Panc1 (cell line): ENCODE measurements at regions not wholly inside any gene's neighbourhood (a gene's known extent, or its start where the extent isn't known, plus 50 kb on each side); places are given as distances from the start of the nearest gene placed in this dataset.

Experiments used
- ATAC-seq: fragments of 200-7000 bp; cut with Tn5 transposase; 2 replicates; pipeline ENCODE4 v1.9.1; 2020; ENCODE audit warnings: mild to moderate bottlenecking, moderate library complexity
- BruUV-seq: library from RNA; stranded (reverse); fragments of 400-500 nt; replicated peaks from 2 replicates; lab custom pipeline; 2021; lab: Mats Ljungman, UMichigan
- CTCF ChIA-PET: fragments of 300-600 bp; sonication (Branson Sonifier 250); formaldehyde crosslinking; loops from one replicate; lab custom pipeline; 2022; ENCODE audit warnings: antibody characterized with exemption; lab: Charles Lee
- POLR2A ChIA-PET: fragments of 300-600 bp; sonication (Branson Sonifier 250); formaldehyde crosslinking; loops from one replicate; lab custom pipeline; 2022; ENCODE audit warnings: antibody characterized with exemption; lab: Charles Lee
- DNase-seq: peaks from one replicate; pipeline ENCODE4 v3.0.0-alpha.2; 2010; ENCODE audit warnings: low read depth, low spot score
- H3K27ac ChIP-seq: 2 replicates; pipeline ENCODE4 v1.5.1; 2011; ENCODE audit warnings: mild to moderate bottlenecking, low read length, inconsistent platforms
- H3K27me3 ChIP-seq: fragments of 200-500 bp; sonication (Bioruptor generic); 2 replicates; pipeline ENCODE4 v1.6.0; 2014; ENCODE audit warnings: low read length, inconsistent platforms; ENCODE audit not compliant: control insufficient read depth, insufficient read depth
- H3K36me3 ChIP-seq: fragments of 200-500 bp; sonication (Bioruptor generic); 2 replicates; pipeline ENCODE4 v1.5.1; 2014; ENCODE audit warnings: inconsistent platforms, mild to moderate bottlenecking, low read length, moderate library complexity; ENCODE audit not compliant: control insufficient read depth, insufficient read depth
- H3K4me1 ChIP-seq: 2 replicates; pipeline ENCODE4 v1.5.1; 2011; ENCODE audit warnings: inconsistent platforms, mild to moderate bottlenecking, low read length, moderate library complexity; ENCODE audit not compliant: control insufficient read depth, insufficient read depth
- H3K4me3 ChIP-seq, 2 experiments: 2 replicates each; pipeline ENCODE4 v1.5.1; 2011 to 2012; ENCODE audit warnings: low read depth in 2 of 2, low read length in 2 of 2, mild to moderate bottlenecking in 2 of 2, inconsistent platforms in 1 of 2, moderate library complexity in 1 of 2
- H3K9me3 ChIP-seq: fragments of 200-500 bp; sonication (Bioruptor generic); 2 replicates; pipeline ENCODE4 v1.5.1; 2014; ENCODE audit warnings: low read depth, mild to moderate bottlenecking, inconsistent platforms, low read length, moderate library complexity; ENCODE audit not compliant: control insufficient read depth, insufficient read depth
- POLR2AphosphoS5 ChIP-seq: IDR thresholded peaks from 2 replicates; pipeline ENCODE4 v1.6.1; 2012; ENCODE audit warnings: mild to moderate bottlenecking, low read depth, low read length, moderate library complexity
- SIN3A ChIP-seq: IDR thresholded peaks from 2 replicates; pipeline ENCODE4 v1.6.1; 2012; ENCODE audit warnings: low read depth, mild to moderate bottlenecking, low read length, moderate library complexity, borderline replicate concordance; ENCODE audit not compliant: insufficient read depth
- TCF7L2 ChIP-seq: IDR thresholded peaks from 2 replicates; pipeline ENCODE4 v1.6.1; 2011; ENCODE audit warnings: mild to moderate bottlenecking, low read depth, low read length, inconsistent platforms
- in situ Hi-C: cut with HindIII; loops from 2 replicates; pipeline ENCODE4 v1.10.0; 2016; ENCODE audit warnings: low sequenced_read_pairs, low pct_unique_long_range_greater_than_20kb
- intact Hi-C: fragments of 100-400 bp; cut with micrococcal nuclease; formaldehyde crosslinking; loops from one replicate; pipeline ENCODE4 v1.10.0; 2022; ENCODE audit not compliant: unreplicated experiment
- TF ChIP-seq, protein P1 (sequence below), 2 experiments: IDR thresholded peaks; 2 replicates each; pipeline ENCODE4 v1.6.1; 2011 to 2012; ENCODE audit warnings: low read depth in 2 of 2, control low read depth in 1 of 2, low read length in 1 of 2, mild to moderate bottlenecking in 1 of 2, moderate library complexity in 1 of 2; ENCODE audit not compliant: insufficient read depth in 1 of 2
- TF ChIP-seq, protein P2 (sequence below): fragments of 450-650 bp; IDR thresholded peaks from 2 replicates; pipeline ENCODE4 v1.5.1; 2017; ENCODE audit warnings: mild to moderate bottlenecking

DNA sequence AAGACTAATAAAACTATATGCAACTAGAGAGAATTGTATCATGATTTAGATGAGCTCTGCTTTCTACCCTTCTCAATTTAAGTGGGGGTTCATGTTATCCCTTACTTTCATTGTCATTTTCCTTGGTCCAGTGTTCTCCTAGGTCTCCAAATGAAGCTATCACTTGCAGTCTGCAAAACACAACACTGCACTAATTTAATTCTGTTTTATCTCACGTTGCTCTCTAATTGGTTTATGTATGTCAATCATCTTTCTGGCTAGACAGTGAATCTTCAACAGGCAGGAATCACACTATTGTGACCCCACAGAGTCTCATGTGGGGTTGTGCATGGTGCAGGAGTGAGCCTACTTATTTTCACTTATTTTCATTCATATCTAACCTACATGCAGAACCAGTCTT, 348.3 kb upstream of the SYT4 start:
- no peak for DNase-seq
- TF ChIP-seq TCF7L2, result no peak
- TF ChIP-seq, protein P1, sequence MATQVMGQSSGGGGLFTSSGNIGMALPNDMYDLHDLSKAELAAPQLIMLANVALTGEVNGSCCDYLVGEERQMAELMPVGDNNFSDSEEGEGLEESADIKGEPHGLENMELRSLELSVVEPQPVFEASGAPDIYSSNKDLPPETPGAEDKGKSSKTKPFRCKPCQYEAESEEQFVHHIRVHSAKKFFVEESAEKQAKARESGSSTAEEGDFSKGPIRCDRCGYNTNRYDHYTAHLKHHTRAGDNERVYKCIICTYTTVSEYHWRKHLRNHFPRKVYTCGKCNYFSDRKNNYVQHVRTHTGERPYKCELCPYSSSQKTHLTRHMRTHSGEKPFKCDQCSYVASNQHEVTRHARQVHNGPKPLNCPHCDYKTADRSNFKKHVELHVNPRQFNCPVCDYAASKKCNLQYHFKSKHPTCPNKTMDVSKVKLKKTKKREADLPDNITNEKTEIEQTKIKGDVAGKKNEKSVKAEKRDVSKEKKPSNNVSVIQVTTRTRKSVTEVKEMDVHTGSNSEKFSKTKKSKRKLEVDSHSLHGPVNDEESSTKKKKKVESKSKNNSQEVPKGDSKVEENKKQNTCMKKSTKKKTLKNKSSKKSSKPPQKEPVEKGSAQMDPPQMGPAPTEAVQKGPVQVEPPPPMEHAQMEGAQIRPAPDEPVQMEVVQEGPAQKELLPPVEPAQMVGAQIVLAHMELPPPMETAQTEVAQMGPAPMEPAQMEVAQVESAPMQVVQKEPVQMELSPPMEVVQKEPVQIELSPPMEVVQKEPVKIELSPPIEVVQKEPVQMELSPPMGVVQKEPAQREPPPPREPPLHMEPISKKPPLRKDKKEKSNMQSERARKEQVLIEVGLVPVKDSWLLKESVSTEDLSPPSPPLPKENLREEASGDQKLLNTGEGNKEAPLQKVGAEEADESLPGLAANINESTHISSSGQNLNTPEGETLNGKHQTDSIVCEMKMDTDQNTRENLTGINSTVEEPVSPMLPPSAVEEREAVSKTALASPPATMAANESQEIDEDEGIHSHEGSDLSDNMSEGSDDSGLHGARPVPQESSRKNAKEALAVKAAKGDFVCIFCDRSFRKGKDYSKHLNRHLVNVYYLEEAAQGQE (IDR thresholded peaks at IDR 0.05; ENCODE audit: insufficient read depth in 1 of 2, low read depth in 2 of 2, low read length in 1 of 2), result no peak
- TF ChIP-seq, protein P2, sequence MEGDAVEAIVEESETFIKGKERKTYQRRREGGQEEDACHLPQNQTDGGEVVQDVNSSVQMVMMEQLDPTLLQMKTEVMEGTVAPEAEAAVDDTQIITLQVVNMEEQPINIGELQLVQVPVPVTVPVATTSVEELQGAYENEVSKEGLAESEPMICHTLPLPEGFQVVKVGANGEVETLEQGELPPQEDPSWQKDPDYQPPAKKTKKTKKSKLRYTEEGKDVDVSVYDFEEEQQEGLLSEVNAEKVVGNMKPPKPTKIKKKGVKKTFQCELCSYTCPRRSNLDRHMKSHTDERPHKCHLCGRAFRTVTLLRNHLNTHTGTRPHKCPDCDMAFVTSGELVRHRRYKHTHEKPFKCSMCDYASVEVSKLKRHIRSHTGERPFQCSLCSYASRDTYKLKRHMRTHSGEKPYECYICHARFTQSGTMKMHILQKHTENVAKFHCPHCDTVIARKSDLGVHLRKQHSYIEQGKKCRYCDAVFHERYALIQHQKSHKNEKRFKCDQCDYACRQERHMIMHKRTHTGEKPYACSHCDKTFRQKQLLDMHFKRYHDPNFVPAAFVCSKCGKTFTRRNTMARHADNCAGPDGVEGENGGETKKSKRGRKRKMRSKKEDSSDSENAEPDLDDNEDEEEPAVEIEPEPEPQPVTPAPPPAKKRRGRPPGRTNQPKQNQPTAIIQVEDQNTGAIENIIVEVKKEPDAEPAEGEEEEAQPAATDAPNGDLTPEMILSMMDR, result no peak
- TF ChIP-seq SIN3A, result no peak
- no peak for TF ChIP-seq POLR2AphosphoS5
- no peak for ATAC-seq
- CTCF ChIA-PET, result no interaction called here
- intact Hi-C loops, result loop anchor here (10.0 kb wide), 1 partner anchor 1589 kb away; no protein-coding TSS in a partner anchor
- Histone ChIP-seq H3K36me3 (no peaks in the 10 kb centered on the region), H3K4me3 (no peak overlapping the region), H3K4me1 (no peaks in the 10 kb centered on the region), H3K9me3 (no peaks in the 10 kb centered on the region), H3K27me3 (no peaks in the 10 kb centered on the region), H3K27ac (no peak overlapping the region)
- POLR2A ChIA-PET, result no interaction called here
- no TSS peak for BruUV-seq
- in situ Hi-C loops, result no loop called here

DNA sequence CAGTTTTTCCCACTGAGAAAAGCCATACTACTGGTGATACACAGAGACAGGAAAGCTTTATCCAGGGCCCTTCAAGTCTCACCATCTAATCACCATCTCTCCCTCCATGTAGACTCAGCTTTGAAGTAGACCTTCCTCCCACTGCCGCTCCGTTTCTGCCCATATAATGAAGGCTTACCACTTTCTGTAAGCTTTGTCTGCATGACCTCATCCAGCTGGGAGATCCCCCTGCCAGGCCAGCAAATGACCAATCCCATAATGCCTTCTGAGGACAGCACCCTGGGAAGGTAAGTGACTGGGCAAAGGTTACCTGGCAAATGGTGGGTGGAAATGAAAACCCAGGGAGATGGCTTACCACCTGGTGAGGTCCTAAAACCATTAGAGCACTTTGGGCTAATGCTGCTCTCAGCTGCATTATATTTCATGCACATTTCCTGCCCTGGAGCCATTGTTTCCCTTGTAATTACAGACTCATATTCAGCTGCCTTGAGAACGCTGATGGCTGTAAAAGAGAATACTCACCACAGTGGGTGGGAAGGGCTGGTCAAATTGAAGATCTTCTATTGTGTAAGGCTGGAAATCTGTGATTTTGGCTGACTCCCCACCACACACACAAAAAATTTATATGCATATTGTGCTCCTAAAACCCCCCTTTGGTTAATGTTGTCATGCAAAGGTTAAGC, 350.7 kb upstream of the SYT4 start:
- no TSS peak for BruUV-seq
- no peak overlapping the region for H3K4me3 ChIP-seq
- H3K27me3 ChIP-seq, result no peaks in the 10 kb centered on the region
- POLR2A ChIA-PET, result no interaction called here
- no peaks in the 10 kb centered on the region for H3K9me3 ChIP-seq
- H3K27ac ChIP-seq, result no peak overlapping the region
- TF ChIP-seq, protein P2, result no peak
- TF ChIP-seq SIN3A (no peak), TCF7L2 (no peak), POLR2AphosphoS5 (no peak)
- TF ChIP-seq, protein P1 (IDR thresholded peaks at IDR 0.05; ENCODE audit: insufficient read depth in 1 of 2, low read depth in 2 of 2, low read length in 1 of 2), result no peak
- H3K4me1 ChIP-seq, result no peaks in the 10 kb centered on the region
- in situ Hi-C loops (no loop called here), intact Hi-C loops (loop anchor here (10.0 kb wide), 1 partner anchor 1587 kb away; no protein-coding TSS in a partner anchor)
- CTCF ChIA-PET, result interaction anchor here (0.7 kb wide), 1 partner anchor 9 kb away, joined by 5 read pairs; no protein-coding TSS in a partner anchor
- no peak for DNase-seq
- H3K36me3 ChIP-seq, result no peaks in the 10 kb centered on the region
- no peak for ATAC-seq
